Endothelial cell of umbilical vein (primary cell): ENCODE measurements at regions not wholly inside any gene's neighbourhood (a gene's known extent, or its start where the extent isn't known, plus 50 kb on each side); places are given as distances from the start of the nearest gene placed in this dataset.

Experiments
- BruUV-seq: library from RNA; stranded (reverse); fragments of 400-500 nt; replicated peaks from 2 replicates; lab custom pipeline; 2021; lab: Mats Ljungman, UMichigan
- CTCF ChIA-PET: fragments of 300-600, 350-600 bp; sonication (Branson Sonifier 250); formaldehyde crosslinking; loops from one replicate; lab custom pipeline; 2021; ENCODE audit warnings: antibody characterized with exemption, inconsistent platforms; lab: Charles Lee
- POLR2A ChIA-PET: fragments of 300-600, 350-600 bp; sonication (Branson Sonifier 250); formaldehyde crosslinking; loops from one replicate; lab custom pipeline; 2021; ENCODE audit warnings: antibody characterized with exemption, inconsistent platforms; lab: Charles Lee
- DNase-seq: peaks from one replicate; pipeline ENCODE4 v3.0.0-alpha.2; 2011; ENCODE audit warnings: low read depth, low spot score
- FAIRE-seq: peaks from 2 replicates; lab custom pipeline; 2011; peaks lifted over from hg19 to GRCh38; lab: Jason Lieb, UNC
- H2AFZ ChIP-seq: 2 replicates; pipeline ENCODE4 v1.6.0; 2012; ENCODE audit warnings: low read depth, low read length, control low read depth, inconsistent platforms
- H3K27ac ChIP-seq: 2 replicates; pipeline ENCODE4 v1.5.1; 2011; ENCODE audit warnings: low read depth, mild to moderate bottlenecking, control low read depth, low read length, moderate library complexity; ENCODE audit not compliant: insufficient read depth
- H3K27me3 ChIP-seq, 2 experiments: 2 replicates each; pipeline versions ENCODE4 v1.6.0 to v1.6.1; 2011; ENCODE audit warnings: low read length in 2 of 2, mixed read lengths in 1 of 2; ENCODE audit not compliant: control insufficient read depth in 2 of 2, insufficient read depth in 2 of 2
- H3K36me3 ChIP-seq, 2 experiments: 2 replicates in 1 of 2; 3 replicates in 1 of 2; pipeline ENCODE4 v1.5.1; 2011; ENCODE audit warnings: low read length in 2 of 2, mild to moderate bottlenecking in 1 of 2, moderate library complexity in 1 of 2; ENCODE audit not compliant: control insufficient read depth in 2 of 2, insufficient read depth in 2 of 2; ENCODE audit errors: extremely low read depth in 1 of 2
- H3K4me1 ChIP-seq: 3 replicates; pipeline ENCODE4 v1.5.1; 2011; ENCODE audit warnings: mild to moderate bottlenecking, low read length; ENCODE audit not compliant: control insufficient read depth, insufficient read depth; ENCODE audit errors: extremely low read depth
- H3K4me2 ChIP-seq: 2 replicates; pipeline ENCODE4 v1.6.1; 2011; ENCODE audit warnings: low read length, control low read depth, mixed read lengths; ENCODE audit not compliant: insufficient read depth
- H3K4me3 ChIP-seq, 3 experiments: fragments of 200-600 bp in 1 of 3; sonication (generic), shearing (Covaris generic) in 1 of 3; replicated peaks in 1 of 3; 2 replicates each; pipeline ENCODE4 v1.5.1; 2011 to 2016; ENCODE audit warnings: control low read depth in 3 of 3, low read length in 3 of 3, mild to moderate bottlenecking in 2 of 3, inconsistent platforms in 1 of 3, low read depth in 1 of 3, moderate library complexity in 1 of 3; ENCODE audit not compliant: insufficient read depth in 1 of 3
- H3K79me2 ChIP-seq: 2 replicates; pipeline ENCODE4 v1.6.0; 2012; ENCODE audit warnings: low read length, inconsistent platforms; ENCODE audit not compliant: control insufficient read depth, insufficient read depth
- H3K9ac ChIP-seq: replicated peaks from 2 replicates; pipeline ENCODE3; 2011; ENCODE audit warnings: low read length, control low read depth; ENCODE audit not compliant: insufficient read depth; ENCODE audit errors: extremely low read depth
- H3K9me1 ChIP-seq: replicated peaks from 3 replicates; pipeline ENCODE4 v1.6.0; 2011; ENCODE audit warnings: mild to moderate bottlenecking, low read length; ENCODE audit not compliant: control insufficient read depth, insufficient read depth; ENCODE audit errors: extremely low read depth
- H3K9me3 ChIP-seq: replicated peaks from 2 replicates; pipeline ENCODE4 v1.5.1; 2012; ENCODE audit warnings: low read length, inconsistent platforms; ENCODE audit not compliant: control insufficient read depth, insufficient read depth
- H4K20me1 ChIP-seq: replicated peaks from 2 replicates; pipeline ENCODE3; 2011; ENCODE audit warnings: mild to moderate bottlenecking, low read length; ENCODE audit not compliant: control insufficient read depth, insufficient read depth; ENCODE audit errors: extremely low read depth
- GATA2 ChIP-seq: IDR thresholded peaks from 2 replicates; pipeline ENCODE4 v1.7.0; 2011; ENCODE audit warnings: low read depth, mild to moderate bottlenecking, moderate library complexity, mixed read lengths, low read length; ENCODE audit not compliant: insufficient read length, insufficient read depth
- JUN ChIP-seq: IDR thresholded peaks from 2 replicates; pipeline ENCODE4 v1.6.1; 2011; ENCODE audit warnings: borderline replicate concordance, low read depth; ENCODE audit not compliant: insufficient read length, insufficient read depth
- MAX ChIP-seq: IDR thresholded peaks from 2 replicates; pipeline ENCODE4 v1.6.1; 2011; ENCODE audit not compliant: insufficient read depth, insufficient read length
- MYC ChIP-seq: IDR thresholded peaks from one replicate; pipeline ENCODE4 v1.6.1; 2011; ENCODE audit warnings: mild to moderate bottlenecking, low read depth, low read length
- POLR2A ChIP-seq: IDR thresholded peaks from 2 replicates; pipeline ENCODE4 v1.6.1; 2012; ENCODE audit warnings: low read depth, mild to moderate bottlenecking, control low read depth, low read length
- POLR2AphosphoS5 ChIP-seq: IDR thresholded peaks from 2 replicates; pipeline ENCODE4 v1.6.1; 2012; ENCODE audit warnings: low read depth, mild to moderate bottlenecking, control low read depth, low read length, moderate library complexity; ENCODE audit not compliant: insufficient read depth
- dilution Hi-C: fragments of 300-500 bp; cut with MboI; formaldehyde crosslinking; loops from one replicate; pipeline ENCODE4 v1.15.0; 2019; ENCODE audit warnings: low sequenced_read_pairs; ENCODE audit not compliant: extremely low pct_ligation_motif_present
- intact Hi-C: fragments of 100-400 bp; cut with micrococcal nuclease; formaldehyde crosslinking; loops from one replicate; pipeline ENCODE4 v1.10.0; 2022
- TF ChIP-seq, protein P1 (sequence below), 2 donors: IDR thresholded peaks; 1 replicate in 1 of 2; 2 replicates in 1 of 2; pipeline ENCODE4 v1.5.1; 2011; ENCODE audit warnings: low read length in 2 of 2, mild to moderate bottlenecking in 2 of 2, moderate library complexity in 2 of 2, control low read depth in 1 of 2, inconsistent platforms in 1 of 2, low read depth in 1 of 2; ENCODE audit not compliant: insufficient read depth in 1 of 2; ENCODE audit errors: extremely low read depth in 1 of 2

DNA sequence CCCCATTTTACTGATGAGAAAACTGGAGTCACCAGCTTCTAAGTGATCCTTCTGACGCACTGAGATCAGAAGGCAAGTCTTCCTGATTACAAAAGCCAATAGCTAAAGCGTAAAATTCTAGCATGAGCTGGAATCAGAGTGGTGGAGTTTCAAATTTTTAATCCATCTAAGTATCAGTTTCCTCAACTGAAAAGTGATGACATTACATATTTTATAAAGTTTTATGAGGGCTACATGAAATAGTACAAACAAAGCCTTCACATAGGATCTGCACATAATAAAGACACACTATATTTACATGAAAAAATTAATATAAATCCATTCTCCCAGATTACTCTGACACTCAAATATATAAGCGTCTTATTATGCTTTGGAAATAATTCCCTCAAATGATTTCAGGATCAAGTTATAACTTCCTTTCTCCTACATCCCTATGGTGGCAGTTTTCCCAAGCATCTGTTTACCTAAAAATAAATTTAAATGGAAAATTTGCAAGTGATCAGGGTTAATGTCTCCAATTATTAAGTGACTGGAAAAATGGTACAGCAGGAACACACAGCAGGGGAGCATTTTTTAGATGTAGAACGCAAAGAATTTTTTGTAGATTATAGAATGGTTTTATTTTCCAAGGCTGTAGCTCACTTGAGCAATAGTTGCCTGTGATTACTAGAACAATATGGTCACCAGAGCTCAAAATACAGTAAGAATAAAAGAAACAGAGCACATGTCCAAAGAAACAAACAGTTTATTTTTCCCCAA lies 490.4 kb upstream of the C1orf87 start:
- H2AFZ ChIP-seq: no peak overlapping the region
- TF ChIP-seq, protein P1, sequence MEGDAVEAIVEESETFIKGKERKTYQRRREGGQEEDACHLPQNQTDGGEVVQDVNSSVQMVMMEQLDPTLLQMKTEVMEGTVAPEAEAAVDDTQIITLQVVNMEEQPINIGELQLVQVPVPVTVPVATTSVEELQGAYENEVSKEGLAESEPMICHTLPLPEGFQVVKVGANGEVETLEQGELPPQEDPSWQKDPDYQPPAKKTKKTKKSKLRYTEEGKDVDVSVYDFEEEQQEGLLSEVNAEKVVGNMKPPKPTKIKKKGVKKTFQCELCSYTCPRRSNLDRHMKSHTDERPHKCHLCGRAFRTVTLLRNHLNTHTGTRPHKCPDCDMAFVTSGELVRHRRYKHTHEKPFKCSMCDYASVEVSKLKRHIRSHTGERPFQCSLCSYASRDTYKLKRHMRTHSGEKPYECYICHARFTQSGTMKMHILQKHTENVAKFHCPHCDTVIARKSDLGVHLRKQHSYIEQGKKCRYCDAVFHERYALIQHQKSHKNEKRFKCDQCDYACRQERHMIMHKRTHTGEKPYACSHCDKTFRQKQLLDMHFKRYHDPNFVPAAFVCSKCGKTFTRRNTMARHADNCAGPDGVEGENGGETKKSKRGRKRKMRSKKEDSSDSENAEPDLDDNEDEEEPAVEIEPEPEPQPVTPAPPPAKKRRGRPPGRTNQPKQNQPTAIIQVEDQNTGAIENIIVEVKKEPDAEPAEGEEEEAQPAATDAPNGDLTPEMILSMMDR (IDR thresholded peaks at IDR 0.05; ENCODE audit: extremely low read depth in 1 of 2, insufficient read depth in 1 of 2, low read depth in 1 of 2, low read length in 2 of 2): no peak
- no peak for TF ChIP-seq MYC
- TF ChIP-seq POLR2A: no peak
- TF ChIP-seq GATA2: no peak
- no peak for TF ChIP-seq POLR2AphosphoS5
- no peak for TF ChIP-seq JUN
- no peak for TF ChIP-seq MAX
- no peaks in the 10 kb centered on the region for H3K36me3 ChIP-seq
- H3K4me1 ChIP-seq: no peaks in the 10 kb centered on the region
- no TSS peak for BruUV-seq
- dilution Hi-C loops (no loop called here), intact Hi-C loops (no loop called here)
- DNase-seq (no peak), FAIRE-seq (no peak)
- no peaks in the 10 kb centered on the region for H3K79me2 ChIP-seq
- POLR2A ChIA-PET: no interaction called here
- H3K9ac ChIP-seq: no peak overlapping the region
- no peak overlapping the region for H3K27ac ChIP-seq
- no peaks in the 10 kb centered on the region for H3K9me1 ChIP-seq
- H3K9me3 ChIP-seq: no peaks in the 10 kb centered on the region
- no peak overlapping the region for H3K4me3 ChIP-seq
- H3K27me3 ChIP-seq: no peaks in the 10 kb centered on the region
- H3K4me2 ChIP-seq: no peak overlapping the region
- no peaks in the 10 kb centered on the region for H4K20me1 ChIP-seq
- CTCF ChIA-PET: interaction anchor here (1.0 to 3.2 kb wide), 4 partner anchors 10 to 282 kb away, joined by 3 to 12 read pairs (median 4); no protein-coding TSS in a partner anchor
